ENCODE measurements at regions not wholly inside any gene's neighbourhood (a gene's known extent, or its start where the extent isn't known, plus 50 kb on each side); places are given as distances from the start of the nearest gene placed in this dataset.

GRCh38 chr2:42928161-42928691 is 135.8 kb upstream of the HAAO start (continued):
- TF ChIP-seq ATF3 (IDR thresholded peaks at IDR 0.05) (no peak), CBX3 (IDR thresholded peaks at IDR 0.05; ENCODE audit: low read depth) (no peak), JUND (IDR thresholded peaks at IDR 0.05) (no peak)

GRCh38 chr2:42927334-42928160 is 135.2 kb upstream of the HAAO start:
- H3K79me2 ChIP-seq (ENCODE audit: insufficient read depth, low read length), result no peaks in the 10 kb centered on the region
- H4K20me1 ChIP-seq (ENCODE audit: insufficient read depth), result no peaks in the 10 kb centered on the region
- peaks cover 4 to 21% of the 10 kb centered on the region in 2 experiments; a peak in 3 of 4 replicates for H3K4me1 ChIP-seq (ENCODE audit: control insufficient read depth in 1 of 2, insufficient read depth in 2 of 2, low read length in 2 of 2)
- ATAC-seq, result no peak
- ChIA-PET CTCF (no interaction called here), POLR2A (no interaction called here), RAD21 (ENCODE audit: low non-redundant PET in 1 of 2, low total read pairs in 2 of 2, uncharacterized antibody in 2 of 2, unreplicated experiment in 2 of 2) (no interaction called here)
- intact Hi-C loops (cut with micrococcal nuclease), result no loop called here
- H2AFZ ChIP-seq (ENCODE audit: low read depth, low read length, poor library complexity, severe bottlenecking), result no peak overlapping the region
- no peak overlapping the region for H3K4me2 ChIP-seq (ENCODE audit: low read length)
- no peaks in the 10 kb centered on the region for H3K27me3 ChIP-seq (ENCODE audit: insufficient read depth, low read length)
- H3K36me3 ChIP-seq (ENCODE audit: control insufficient read depth in 1 of 2, insufficient read depth in 2 of 2, low read length in 2 of 2), result no peaks in the 10 kb centered on the region
- no peak overlapping the region for H3K9ac ChIP-seq (ENCODE audit: low read length)
- H3K27ac ChIP-seq (ENCODE audit: low read depth, low read length), result no peak overlapping the region
- DNase-seq (ENCODE audit: low read depth, low spot score), result no peak
- no peaks in the 10 kb centered on the region for H3K9me3 ChIP-seq (ENCODE audit: control insufficient read depth in 1 of 2, insufficient read depth in 1 of 2, low read depth in 1 of 2, low read length in 2 of 2)
- TF ChIP-seq ZNF274 (IDR thresholded peaks at IDR 0.05; ENCODE audit: low read depth, low read length), result no peak
- TF ChIP-seq CBX3 (IDR thresholded peaks at IDR 0.05; ENCODE audit: low read depth), result no peak
- TF ChIP-seq EGR1 (IDR thresholded peaks at IDR 0.05; ENCODE audit: low read depth), result no peak
- TF ChIP-seq SIN3A (IDR thresholded peaks at IDR 0.05; ENCODE audit: low read depth), result no peak
- no peak for TF ChIP-seq FOSL1 (IDR thresholded peaks at IDR 0.05; ENCODE audit: low read depth)
- TF ChIP-seq POLR2A (IDR thresholded peaks at IDR 0.05; ENCODE audit: borderline replicate concordance, extremely low read depth, insufficient read depth, insufficient read length), result no peak
- no peak for TF ChIP-seq JUND (IDR thresholded peaks at IDR 0.05)
- TF ChIP-seq ELF1 (IDR thresholded peaks at IDR 0.05; ENCODE audit: borderline replicate concordance, low read depth), result no peak
- no peak for TF ChIP-seq SP1 (IDR thresholded peaks at IDR 0.05; ENCODE audit: low read depth)
- no peak for TF ChIP-seq POLR2AphosphoS5 (IDR thresholded peaks at IDR 0.05; ENCODE audit: low read depth, low read length)
- TF ChIP-seq RAD21 (IDR thresholded peaks at IDR 0.05; ENCODE audit: low read depth), result no peak
- TF ChIP-seq YY1 (IDR thresholded peaks at IDR 0.05; ENCODE audit: extremely low read depth, insufficient replicate concordance, low read depth, low read length), result no peak
- no peak for TF ChIP-seq SRF (IDR thresholded peaks at IDR 0.05; ENCODE audit: low read depth)
- TF ChIP-seq CTCF (IDR thresholded peaks at IDR 0.05 in 2 of 3, conservative IDR thresholded peaks at IDR 0.05 in 1 of 3; ENCODE audit: borderline replicate concordance in 1 of 3, insufficient read depth in 1 of 3, low read depth in 2 of 3, low read length in 2 of 3), result no peak
- no peak for TF ChIP-seq CEBPB (IDR thresholded peaks at IDR 0.05; ENCODE audit: low read depth)
- no peak for TF ChIP-seq ZBTB33 (IDR thresholded peaks at IDR 0.05; ENCODE audit: extremely low read depth, insufficient replicate concordance, low read length)
- TF ChIP-seq TCF7L2 (IDR thresholded peaks at IDR 0.05; ENCODE audit: borderline replicate concordance, extremely low read depth, insufficient read depth, insufficient read length), result no peak
- TF ChIP-seq EZH2 (IDR thresholded peaks at IDR 0.05), result no peak
- H3K4me3 ChIP-seq (replicated peaks in 1 of 2; ENCODE audit: low read depth in 1 of 2, low read length in 2 of 2), result no peak overlapping the region
- no peaks in the 10 kb centered on the region for H3K9me2 ChIP-seq (ENCODE audit: insufficient read depth)
- no TSS peak for BruUV-seq (replicated peaks)
